Epithelial cell of proximal tubule (primary cell): ENCODE measurements at regions not wholly inside any gene's neighbourhood (a gene's known extent, or its start where the extent isn't known, plus 50 kb on each side); places are given as distances from the start of the nearest gene placed in this dataset.
A peak's percentile ranks its signal among the peaks of the same experiment; 100 is the strongest.

ENCODE experiments used
- DNase-seq: peaks from one replicate; pipeline ENCODE4 v3.0.0-alpha.2; 2011; ENCODE audit warnings: low read depth
- H3K4me3 ChIP-seq: 2 replicates; pipeline ENCODE4 v1.5.1; 2011; ENCODE audit warnings: low read depth, mild to moderate bottlenecking, low read length
- CTCF ChIP-seq: conservative IDR thresholded peaks from 2 replicates; pipeline ENCODE4 v1.5.1; 2012; ENCODE audit warnings: low read depth, mild to moderate bottlenecking, low read length

- no peak for TF ChIP-seq CTCF
- H3K4me3 ChIP-seq: no peak overlapping the region
- DNase-seq: no peak
Measured at GRCh38 chr21:28252928-28253327, 739.7 kb downstream of the LTN1 start.

GRCh38 chr21:28250946-28251345 lies 741.7 kb downstream of the LTN1 start:
- H3K4me3 ChIP-seq: no peak overlapping the region
- no peak for DNase-seq
- no peak for TF ChIP-seq CTCF

GRCh38 chr21:28247454-28248020 lies 745.1 kb downstream of the LTN1 start:
- H3K4me3 ChIP-seq: no peak overlapping the region
- TF ChIP-seq CTCF: no peak
- peak; percentile 81 for DNase-seq

GRCh38 chr21:28240586-28240985 lies 752.1 kb downstream of the LTN1 start:
- H3K4me3 ChIP-seq: no peak overlapping the region
- TF ChIP-seq CTCF: no peak
- DNase-seq: no peak

- DNase-seq: no peak
- TF ChIP-seq CTCF: no peak
- no peak overlapping the region for H3K4me3 ChIP-seq
Measured at GRCh38 chr21:28239340-28239739, 753.3 kb downstream of the LTN1 start.

GRCh38 chr21:28237661-28238060 lies 755.0 kb downstream of the LTN1 start:
- TF ChIP-seq CTCF: no peak
- no peak for DNase-seq
- H3K4me3 ChIP-seq: no peak overlapping the region

- H3K4me3 ChIP-seq: no peak overlapping the region
- no peak for DNase-seq
- peak; percentile 44 for TF ChIP-seq CTCF
Measured at GRCh38 chr21:28235169-28235895, 757.3 kb downstream of the LTN1 start.
